RWPE2 (cell line): ENCODE measurements at regions not wholly inside any gene's neighbourhood (a gene's known extent, or its start where the extent isn't known, plus 50 kb on each side); places are given as distances from the start of the nearest gene placed in this dataset.

Source experiments
- ATAC-seq: fragments of 200-7000 bp; cut with Tn5 transposase; 3 replicates; pipeline ENCODE4 v1.9.1; 2021; ENCODE audit warnings: low read depth
- DNase-seq: peaks from one replicate; pipeline ENCODE4 v3.0.0-alpha.2; 2020; ENCODE audit warnings: low spot score
- H3K27ac ChIP-seq: fragments of 450-650 bp; 2 replicates; pipeline ENCODE4 v1.5.1; 2017; ENCODE audit warnings: mild to moderate bottlenecking; ENCODE audit not compliant: poor library complexity, severe bottlenecking
- H3K27me3 ChIP-seq: fragments of 250-450 bp; sonication (Bioruptor Pico); 2 replicates; pipeline ENCODE4 v1.5.1; 2021; ENCODE audit warnings: mild to moderate bottlenecking, moderate library complexity; ENCODE audit not compliant: insufficient read depth, poor library complexity, severe bottlenecking
- H3K36me3 ChIP-seq: fragments of 250-450 bp; sonication (Bioruptor Pico); 2 replicates; pipeline ENCODE4 v1.5.1; 2020; ENCODE audit warnings: low read depth, mild to moderate bottlenecking, moderate library complexity
- H3K4me1 ChIP-seq: fragments of 250-450 bp; sonication (Bioruptor Pico); 2 replicates; pipeline ENCODE4 v1.5.1; 2021; ENCODE audit warnings: mild to moderate bottlenecking, moderate library complexity; ENCODE audit not compliant: insufficient read depth, poor library complexity, severe bottlenecking
- H3K4me3 ChIP-seq: fragments of 250-450 bp; sonication (Bioruptor Pico); 2 replicates; pipeline ENCODE4 v1.5.1; 2021; ENCODE audit warnings: mild to moderate bottlenecking, moderate library complexity; ENCODE audit not compliant: severe bottlenecking
- H3K9me3 ChIP-seq: fragments of 250-450 bp; sonication (Bioruptor Pico); 2 replicates; pipeline ENCODE4 v1.5.1; 2021; ENCODE audit warnings: mild to moderate bottlenecking, moderate library complexity; ENCODE audit not compliant: severe bottlenecking
- TF ChIP-seq, protein P1 (sequence below): fragments of 450-650 bp; IDR thresholded peaks from one replicate; pipeline ENCODE4 v1.5.1; 2017; ENCODE audit warnings: mild to moderate bottlenecking, moderate library complexity; ENCODE audit not compliant: poor library complexity, severe bottlenecking

GRCh38 chr7:10723832-10724231, 249.8 kb upstream of the PHF14 start:
- Histone ChIP-seq H3K4me3 (no peak overlapping the region), H3K27me3 (no peaks in the 10 kb centered on the region), H3K36me3 (no peaks in the 10 kb centered on the region), H3K9me3 (no peaks in the 10 kb centered on the region), H3K4me1 (no peaks in the 10 kb centered on the region), H3K27ac (no peak overlapping the region)
- DNase-seq (no peak), ATAC-seq (no peak)
- TF ChIP-seq, protein P1, sequence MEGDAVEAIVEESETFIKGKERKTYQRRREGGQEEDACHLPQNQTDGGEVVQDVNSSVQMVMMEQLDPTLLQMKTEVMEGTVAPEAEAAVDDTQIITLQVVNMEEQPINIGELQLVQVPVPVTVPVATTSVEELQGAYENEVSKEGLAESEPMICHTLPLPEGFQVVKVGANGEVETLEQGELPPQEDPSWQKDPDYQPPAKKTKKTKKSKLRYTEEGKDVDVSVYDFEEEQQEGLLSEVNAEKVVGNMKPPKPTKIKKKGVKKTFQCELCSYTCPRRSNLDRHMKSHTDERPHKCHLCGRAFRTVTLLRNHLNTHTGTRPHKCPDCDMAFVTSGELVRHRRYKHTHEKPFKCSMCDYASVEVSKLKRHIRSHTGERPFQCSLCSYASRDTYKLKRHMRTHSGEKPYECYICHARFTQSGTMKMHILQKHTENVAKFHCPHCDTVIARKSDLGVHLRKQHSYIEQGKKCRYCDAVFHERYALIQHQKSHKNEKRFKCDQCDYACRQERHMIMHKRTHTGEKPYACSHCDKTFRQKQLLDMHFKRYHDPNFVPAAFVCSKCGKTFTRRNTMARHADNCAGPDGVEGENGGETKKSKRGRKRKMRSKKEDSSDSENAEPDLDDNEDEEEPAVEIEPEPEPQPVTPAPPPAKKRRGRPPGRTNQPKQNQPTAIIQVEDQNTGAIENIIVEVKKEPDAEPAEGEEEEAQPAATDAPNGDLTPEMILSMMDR, result no peak

DNA sequence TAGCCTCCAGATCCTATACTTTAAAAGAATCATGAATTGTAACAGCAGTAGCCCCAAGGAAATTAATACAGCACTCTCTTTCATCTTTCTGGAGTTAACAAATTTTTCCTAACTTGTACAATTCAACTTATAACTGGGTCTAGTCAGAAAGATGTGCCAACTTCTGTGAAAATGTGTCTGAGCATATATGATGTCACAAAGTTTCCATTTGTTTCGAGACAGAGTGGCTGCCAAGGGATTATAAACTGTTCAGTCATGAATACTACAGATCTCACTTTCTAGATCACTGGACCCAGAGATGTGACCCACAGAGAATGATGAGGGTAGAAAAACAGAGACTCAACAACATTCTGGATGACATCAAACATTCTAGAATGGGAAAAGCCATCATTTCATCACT, 249.2 kb upstream of the PHF14 start:
- no peak for ATAC-seq
- Histone ChIP-seq H3K27ac (no peak overlapping the region), H3K4me1 (no peaks in the 10 kb centered on the region), H3K9me3 (no peaks in the 10 kb centered on the region), H3K27me3 (no peaks in the 10 kb centered on the region), H3K4me3 (no peak overlapping the region), H3K36me3 (no peaks in the 10 kb centered on the region)
- TF ChIP-seq, protein P1, result no peak
- DNase-seq, result no peak

- Histone ChIP-seq H3K4me3 (no peak overlapping the region), H3K27me3 (no peaks in the 10 kb centered on the region), H3K9me3 (no peaks in the 10 kb centered on the region), H3K27ac (no peak overlapping the region), H3K4me1 (no peaks in the 10 kb centered on the region), H3K36me3 (no peaks in the 10 kb centered on the region)
- ATAC-seq (no peak), DNase-seq (no peak)
- TF ChIP-seq, protein P1, result no peak
Observed at GRCh38 chr7:10727636-10728035, 246.0 kb upstream of the PHF14 start.

DNA sequence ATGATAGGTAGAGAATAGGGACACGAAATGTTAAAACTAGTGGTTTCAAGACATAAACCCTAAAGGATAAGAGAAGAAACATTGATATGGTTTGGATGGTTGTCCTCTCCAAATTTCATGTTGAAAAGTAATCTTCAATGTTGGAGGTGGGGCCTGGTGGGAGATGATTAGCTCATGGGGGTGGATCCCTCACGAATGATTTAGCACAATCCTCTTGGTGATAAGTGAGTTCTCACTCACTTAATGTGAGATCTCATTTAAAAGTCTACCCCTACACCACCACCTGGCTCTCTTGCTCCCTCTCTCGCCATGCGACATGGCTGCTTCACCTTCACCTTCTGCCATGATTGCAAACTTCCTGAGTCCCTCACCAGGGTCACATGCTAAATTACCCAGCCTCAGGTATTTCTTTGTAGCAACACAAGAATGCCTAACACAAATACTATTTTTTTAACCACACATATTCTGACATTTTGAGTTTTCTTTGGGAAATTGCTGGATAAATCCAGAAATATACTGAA, 242.4 kb upstream of the PHF14 start:
- H3K9me3 ChIP-seq, result no peaks in the 10 kb centered on the region
- DNase-seq (no peak), ATAC-seq (no peak)
- H3K36me3 ChIP-seq, result no peaks in the 10 kb centered on the region
- H3K4me3 ChIP-seq, result no peak overlapping the region
- H3K27me3 ChIP-seq, result no peaks in the 10 kb centered on the region
- no peak overlapping the region for H3K27ac ChIP-seq
- H3K4me1 ChIP-seq, result no peaks in the 10 kb centered on the region
- TF ChIP-seq, protein P1, result no peak

DNA sequence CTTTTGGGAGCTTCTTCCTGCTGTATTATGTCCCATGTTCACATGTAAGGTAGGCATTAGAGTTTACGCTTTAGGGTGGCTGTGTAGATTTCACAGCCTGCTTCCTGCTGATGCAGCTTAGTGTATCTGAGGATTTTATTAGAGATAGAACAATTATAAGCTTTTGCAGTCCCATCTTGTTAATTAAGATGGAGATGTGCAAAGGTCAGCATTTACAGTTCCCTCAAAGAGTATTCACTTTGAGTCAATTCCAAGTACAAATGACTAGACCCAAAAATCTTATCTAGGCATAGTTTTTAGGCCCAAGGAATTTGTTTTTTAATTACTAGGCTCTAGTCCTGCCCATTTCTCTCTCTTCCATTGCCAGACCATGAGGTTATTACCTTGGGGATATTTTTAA, 239.9 kb upstream of the PHF14 start:
- H3K4me3 ChIP-seq, result no peak overlapping the region
- DNase-seq, result no peak
- no peaks in the 10 kb centered on the region for H3K9me3 ChIP-seq
- TF ChIP-seq, protein P1, result no peak
- H3K4me1 ChIP-seq, result no peaks in the 10 kb centered on the region
- ATAC-seq, result no peak
- no peaks in the 10 kb centered on the region for H3K27me3 ChIP-seq
- no peak overlapping the region for H3K27ac ChIP-seq
- no peaks in the 10 kb centered on the region for H3K36me3 ChIP-seq
